Stomach smooth muscle (tissue), 2 donors: ENCODE measurements at regions not wholly inside any gene's neighbourhood (a gene's known extent, or its start where the extent isn't known, plus 50 kb on each side); places are given as distances from the start of the nearest gene placed in this dataset.

Source experiments
- H3K27ac ChIP-seq: one replicate; pipeline ENCODE4 v1.7.0; 2013; ENCODE audit warnings: mild to moderate bottlenecking, low read length, inconsistent platforms
- H3K27me3 ChIP-seq, 2 donors: one replicate each; pipeline ENCODE4 v1.7.0; 2013; ENCODE audit warnings: low read length in 2 of 2; ENCODE audit not compliant: insufficient read depth in 2 of 2, control insufficient read depth in 1 of 2
- H3K36me3 ChIP-seq, 2 donors: one replicate each; pipeline ENCODE4 v1.7.0; 2013; ENCODE audit warnings: low read length in 2 of 2; ENCODE audit not compliant: control insufficient read depth in 2 of 2, insufficient read depth in 2 of 2
- H3K4me1 ChIP-seq: one replicate; pipeline ENCODE4 v1.7.0; 2013; ENCODE audit warnings: low read length; ENCODE audit not compliant: control insufficient read depth, insufficient read depth
- H3K4me3 ChIP-seq, 2 donors: one replicate each; pipeline ENCODE4 v1.7.0; 2013; ENCODE audit warnings: low read length in 2 of 2
- H3K9ac ChIP-seq, 2 donors: one replicate each; pipeline ENCODE4 v1.7.0; 2013; ENCODE audit warnings: low read length in 2 of 2, mild to moderate bottlenecking in 1 of 2
- H3K9me3 ChIP-seq, 2 donors: one replicate each; pipeline ENCODE4 v1.7.0; 2013; ENCODE audit warnings: low read length in 2 of 2; ENCODE audit not compliant: control insufficient read depth in 2 of 2
- donor health status: healthy.
- donor health status: Pancreatic carcinoma.

DNA sequence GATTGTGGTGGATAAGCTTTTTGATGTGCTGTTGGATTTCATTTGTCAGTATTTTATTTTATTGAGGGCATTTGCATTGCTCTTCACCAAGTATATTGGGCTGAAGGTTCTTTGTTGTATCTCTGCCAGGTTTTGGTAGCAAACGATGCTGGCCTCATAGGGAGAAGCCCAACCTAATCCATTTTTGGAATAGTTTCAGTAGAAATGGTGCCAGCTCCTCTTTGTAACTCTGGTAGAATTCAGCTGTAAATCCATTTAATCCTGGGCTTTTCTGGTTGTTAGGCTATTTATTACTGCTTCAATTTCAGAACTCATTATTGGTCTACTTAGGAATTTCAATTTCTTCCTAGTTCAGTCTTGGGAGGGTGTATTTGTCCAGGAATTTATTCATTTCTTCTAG lies 309.8 kb upstream of the SETBP1 start:
- H3K27ac ChIP-seq = no peak overlapping the region
- H3K27me3 ChIP-seq = no peaks in the 10 kb centered on the region
- no peaks in the 10 kb centered on the region for H3K4me1 ChIP-seq
- H3K36me3 ChIP-seq = no peaks in the 10 kb centered on the region
- H3K9me3 ChIP-seq = peaks cover 3% of the 10 kb centered on the region in 2 donors
- H3K4me3 ChIP-seq = no peak overlapping the region
- H3K9ac ChIP-seq = no peak overlapping the region

DNA sequence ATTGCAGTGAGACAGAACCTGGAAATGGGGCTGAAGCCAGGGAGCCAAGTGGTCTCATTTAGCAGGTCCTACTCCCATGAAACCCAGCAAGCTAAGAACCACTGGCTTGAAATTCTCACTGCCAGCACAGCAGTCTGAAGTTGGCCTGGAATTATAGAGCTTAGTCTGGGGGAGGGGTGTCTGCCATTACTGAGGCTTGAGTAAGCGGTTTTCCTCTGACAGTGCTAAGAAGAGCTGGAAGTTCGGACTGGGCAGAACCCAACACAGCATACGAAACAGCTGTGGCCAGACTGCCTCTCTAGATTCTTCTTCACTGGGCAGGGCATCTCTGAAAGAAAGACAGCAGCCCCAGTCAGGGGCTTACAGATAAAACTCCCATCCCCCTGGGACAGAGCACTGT lies 305.7 kb upstream of the SETBP1 start:
- Histone ChIP-seq H3K27ac (no peak overlapping the region), H3K36me3 (no peaks in the 10 kb centered on the region), H3K9ac (no peak overlapping the region), H3K4me1 (no peaks in the 10 kb centered on the region), H3K27me3 (no peaks in the 10 kb centered on the region), H3K4me3 (no peak overlapping the region), H3K9me3 (peaks cover 3% of the 10 kb centered on the region in 2 donors)

DNA sequence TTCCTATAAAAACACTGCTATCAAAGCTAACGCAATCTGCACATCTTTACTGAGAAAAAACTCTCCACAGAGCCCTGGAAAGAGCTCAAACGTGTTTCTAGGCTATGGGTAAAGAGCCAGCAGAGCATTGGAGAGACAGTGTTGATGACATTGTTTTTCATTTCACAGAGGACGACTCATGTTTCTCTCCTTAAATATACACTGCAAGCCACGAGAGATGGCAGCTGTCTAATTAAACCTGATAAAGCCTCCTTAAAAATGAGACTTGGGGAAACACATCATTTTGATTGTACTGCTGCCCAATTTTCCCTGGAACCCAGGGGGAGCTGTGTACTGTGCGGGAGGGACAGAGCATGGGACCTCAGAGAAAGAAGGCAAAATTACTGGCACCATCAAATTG lies 294.3 kb upstream of the SETBP1 start:
- Histone ChIP-seq H3K36me3 (no peaks in the 10 kb centered on the region), H3K4me1 (no peaks in the 10 kb centered on the region), H3K9me3 (no peaks in the 10 kb centered on the region), H3K27ac (no peak overlapping the region), H3K9ac (no peak overlapping the region), H3K27me3 (no peaks in the 10 kb centered on the region), H3K4me3 (no peak overlapping the region)

DNA sequence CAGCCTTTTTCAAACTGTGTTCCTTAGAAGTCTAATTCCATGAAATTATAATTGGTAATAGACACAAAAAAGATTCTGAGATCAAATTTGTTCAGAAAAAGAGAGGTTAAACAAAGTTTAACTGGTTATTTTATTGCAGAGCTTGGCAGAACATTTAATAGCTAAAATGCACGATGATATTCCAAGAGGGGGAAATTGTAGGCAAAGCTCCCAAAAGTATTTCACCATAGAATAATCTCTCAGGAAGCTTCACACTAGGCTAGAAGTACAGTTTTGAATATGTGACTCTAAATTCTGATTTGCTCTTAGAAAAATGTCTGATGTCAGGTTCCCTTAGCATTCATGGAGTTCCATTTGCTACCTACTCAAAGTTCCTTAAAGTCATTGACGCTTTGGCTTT lies 292.4 kb upstream of the SETBP1 start:
- H3K9me3 ChIP-seq = no peaks in the 10 kb centered on the region
- no peak overlapping the region for H3K9ac ChIP-seq
- no peak overlapping the region for H3K4me3 ChIP-seq
- no peak overlapping the region for H3K27ac ChIP-seq
- no peaks in the 10 kb centered on the region for H3K4me1 ChIP-seq
- H3K36me3 ChIP-seq = no peaks in the 10 kb centered on the region
- H3K27me3 ChIP-seq = no peaks in the 10 kb centered on the region

DNA sequence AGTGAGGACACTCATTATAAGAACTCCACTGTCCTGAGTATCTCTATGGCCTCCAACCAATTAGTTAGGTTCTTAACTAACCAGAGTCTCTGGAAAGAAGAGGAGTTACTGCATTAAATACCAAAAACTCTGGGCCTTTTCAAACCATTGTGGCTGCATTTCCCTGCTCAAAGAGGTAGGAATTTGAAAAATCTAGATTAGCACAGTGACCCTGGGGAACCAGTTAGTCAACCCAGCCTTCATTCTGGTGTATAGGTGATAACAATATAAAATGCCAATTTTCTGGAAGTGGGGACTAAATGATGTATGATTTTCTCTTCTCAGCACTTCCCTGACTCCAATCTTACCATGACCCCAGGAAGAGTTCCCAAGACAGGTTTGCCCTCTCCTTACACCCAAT lies 287.8 kb upstream of the SETBP1 start:
- no peaks in the 10 kb centered on the region for H3K4me1 ChIP-seq
- H3K27ac ChIP-seq = no peak overlapping the region
- H3K36me3 ChIP-seq = no peaks in the 10 kb centered on the region
- no peaks in the 10 kb centered on the region for H3K27me3 ChIP-seq
- H3K9me3 ChIP-seq = no peaks in the 10 kb centered on the region
- no peak overlapping the region for H3K9ac ChIP-seq
- H3K4me3 ChIP-seq = no peak overlapping the region

DNA sequence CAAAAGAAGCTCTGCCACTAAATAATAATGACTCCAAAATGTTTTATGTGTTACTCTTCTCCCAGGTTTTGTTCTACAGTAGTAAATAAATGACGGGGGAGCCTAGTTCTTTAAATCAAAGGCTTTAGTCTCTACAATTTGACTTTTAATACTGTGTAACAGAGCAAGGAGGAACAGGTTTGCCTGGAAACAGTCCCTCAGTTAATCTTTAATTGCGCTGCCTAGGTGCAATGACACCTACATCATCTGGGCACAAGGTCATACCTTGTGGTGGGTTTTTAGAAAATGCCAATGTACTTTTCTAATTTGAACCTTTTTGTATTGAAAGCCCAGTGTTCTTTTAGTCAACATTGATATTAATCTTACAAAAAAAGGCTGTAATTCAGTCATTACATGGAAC lies 287.3 kb upstream of the SETBP1 start:
- Histone ChIP-seq H3K27me3 (no peaks in the 10 kb centered on the region), H3K4me3 (no peak overlapping the region), H3K4me1 (no peaks in the 10 kb centered on the region), H3K36me3 (no peaks in the 10 kb centered on the region), H3K9me3 (no peaks in the 10 kb centered on the region), H3K9ac (no peak overlapping the region), H3K27ac (no peak overlapping the region)

DNA sequence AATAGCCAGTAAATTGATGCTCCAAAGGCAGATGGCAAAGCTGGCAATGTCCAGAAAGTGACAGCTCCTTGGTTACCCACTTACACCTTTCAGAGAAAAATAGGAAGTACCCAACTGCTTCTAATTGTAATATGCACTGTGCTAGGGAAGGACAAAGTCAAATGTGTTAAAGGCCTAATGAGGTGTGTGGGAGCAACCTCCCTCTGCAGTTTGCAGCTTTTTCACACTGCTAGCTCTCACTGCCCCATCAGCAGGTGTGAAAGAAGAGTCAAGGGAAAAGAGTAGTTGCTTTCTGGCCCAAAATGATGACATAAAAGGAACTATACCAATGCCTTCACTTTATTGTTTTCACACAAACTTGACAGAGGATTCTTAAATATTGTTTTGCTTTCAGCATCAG lies 284.1 kb upstream of the SETBP1 start:
- Histone ChIP-seq H3K4me3 (no peak overlapping the region), H3K36me3 (no peaks in the 10 kb centered on the region), H3K9ac (no peak overlapping the region), H3K27me3 (no peaks in the 10 kb centered on the region), H3K27ac (no peak overlapping the region), H3K4me1 (no peaks in the 10 kb centered on the region), H3K9me3 (no peaks in the 10 kb centered on the region)

DNA sequence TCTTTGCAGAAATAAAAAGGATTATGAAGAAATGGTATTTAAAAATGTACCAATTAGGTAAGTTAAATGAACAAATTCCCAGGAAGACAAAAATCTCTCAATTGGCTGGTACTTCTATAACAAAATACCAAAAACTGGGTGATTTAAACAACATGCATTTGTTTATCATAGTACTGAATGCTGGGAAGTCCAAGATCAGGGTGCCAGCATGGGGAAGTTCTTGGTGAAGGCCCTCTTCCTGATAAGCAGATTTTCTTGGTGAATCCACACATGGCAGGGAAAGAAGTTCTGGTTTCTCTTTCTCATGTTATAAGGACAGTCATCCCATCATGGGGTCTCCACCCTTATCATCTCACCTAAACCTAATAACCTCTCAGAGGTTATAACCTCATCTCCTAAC lies 271.6 kb upstream of the SETBP1 start:
- Histone ChIP-seq H3K27me3 (no peaks in the 10 kb centered on the region), H3K4me1 (no peaks in the 10 kb centered on the region), H3K9ac (no peak overlapping the region), H3K4me3 (no peak overlapping the region), H3K36me3 (no peaks in the 10 kb centered on the region), H3K9me3 (peaks cover 0 to 2% of the 10 kb centered on the region in 2 donors), H3K27ac (no peak overlapping the region)

DNA sequence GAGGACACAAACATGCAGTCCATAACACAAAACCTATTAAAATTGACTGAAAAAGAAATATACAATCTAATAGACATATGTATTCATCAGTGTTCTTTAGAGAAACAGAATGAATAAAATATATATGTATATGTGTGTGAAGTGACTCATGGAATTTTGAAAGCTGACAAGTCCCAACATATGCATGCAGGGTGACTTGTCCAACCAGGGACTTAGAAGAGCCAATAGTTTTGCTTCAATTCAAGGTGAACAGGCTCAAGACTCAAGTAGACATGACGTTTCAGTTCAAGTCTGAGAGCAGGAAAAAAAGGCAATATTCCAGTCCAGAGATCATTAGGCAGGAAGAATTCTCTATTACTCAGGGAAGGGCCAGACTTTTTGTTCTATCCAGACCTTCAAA lies 271.2 kb upstream of the SETBP1 start:
- Histone ChIP-seq H3K27me3 (no peaks in the 10 kb centered on the region), H3K27ac (no peak overlapping the region), H3K4me3 (no peak overlapping the region), H3K9me3 (peaks cover 0 to 2% of the 10 kb centered on the region in 2 donors), H3K4me1 (no peaks in the 10 kb centered on the region), H3K36me3 (no peaks in the 10 kb centered on the region), H3K9ac (no peak overlapping the region)

DNA sequence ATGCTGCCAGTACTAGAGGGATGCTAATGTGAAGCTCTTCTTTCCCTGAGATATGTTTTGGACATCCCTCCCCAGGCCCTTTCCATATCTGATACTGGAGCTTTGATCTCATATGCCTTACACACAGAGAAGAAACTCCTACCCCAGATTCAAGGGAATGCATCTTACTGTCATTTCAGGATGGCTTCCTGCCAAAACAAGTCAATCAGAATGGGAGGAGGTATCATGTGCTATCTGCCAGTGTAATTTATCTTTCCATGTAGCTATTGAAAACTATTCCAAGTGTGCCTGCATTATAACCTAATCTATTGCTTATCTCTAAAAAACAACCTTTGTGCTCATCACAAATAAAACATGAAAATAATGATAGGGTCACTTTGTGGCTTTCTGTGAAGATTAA lies 269.9 kb upstream of the SETBP1 start:
- H3K4me1 ChIP-seq = no peaks in the 10 kb centered on the region
- H3K9me3 ChIP-seq = peaks cover 0 to 2% of the 10 kb centered on the region in 2 donors
- H3K27ac ChIP-seq = no peak overlapping the region
- H3K27me3 ChIP-seq = no peaks in the 10 kb centered on the region
- H3K36me3 ChIP-seq = no peaks in the 10 kb centered on the region
- H3K4me3 ChIP-seq = no peak overlapping the region
- H3K9ac ChIP-seq = no peak overlapping the region

DNA sequence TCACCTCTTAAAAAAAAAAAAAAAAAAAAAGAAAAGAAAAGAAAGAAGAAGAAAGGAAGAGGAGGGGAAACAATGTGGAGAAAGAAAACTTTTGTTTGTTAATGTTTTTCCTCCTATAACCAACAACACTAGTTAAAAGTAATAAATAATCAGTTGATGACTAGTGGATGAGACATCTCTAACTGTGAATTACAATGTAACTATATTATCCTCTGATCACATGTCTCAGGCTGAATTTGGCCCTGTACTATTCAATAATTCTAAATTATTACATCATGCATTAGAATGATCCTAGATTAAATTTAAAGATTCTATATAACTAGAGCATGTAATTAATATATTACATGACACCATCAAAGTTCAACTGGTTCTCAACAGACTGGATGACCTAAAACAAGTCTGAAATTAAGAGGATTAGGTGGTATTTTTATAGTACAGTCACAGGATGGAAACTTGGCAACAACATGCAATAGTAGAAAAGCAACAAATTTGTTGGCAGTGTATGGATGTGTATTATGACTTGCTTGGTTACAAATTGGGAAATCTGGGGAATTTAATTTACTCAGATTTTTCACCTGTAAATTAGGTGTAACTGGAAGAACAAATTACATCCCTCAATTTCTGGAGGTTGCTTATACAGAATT lies 269.3 kb upstream of the SETBP1 start:
- H3K27ac ChIP-seq = no peak overlapping the region
- no peaks in the 10 kb centered on the region for H3K27me3 ChIP-seq
- H3K4me3 ChIP-seq = no peak overlapping the region
- no peak overlapping the region for H3K9ac ChIP-seq
- no peaks in the 10 kb centered on the region for H3K4me1 ChIP-seq
- H3K9me3 ChIP-seq = peaks cover 0 to 2% of the 10 kb centered on the region in 2 donors
- H3K36me3 ChIP-seq = no peaks in the 10 kb centered on the region
